SKM-1 (cell line): ENCODE measurements at regions not wholly inside any gene's neighbourhood (a gene's known extent, or its start where the extent isn't known, plus 50 kb on each side); places are given as distances from the start of the nearest gene placed in this dataset.
"Not testable (repeated sequence)": the region's sequence is repeated elsewhere in the genome, so short reads cannot be mapped to it uniquely, and the experiment has no call there.

Experiments used
- DNase-seq: peaks from one replicate; lab custom pipeline; 2025; ENCODE audit not compliant: unreplicated experiment; lab: John Stamatoyannopoulos, UW

GRCh38 chr2:208607694-208608093 is 201.1 kb downstream of the PTH2R start:
- no peak for DNase-seq

GRCh38 chr2:208608122-208608835 is 201.7 kb downstream of the PTH2R start:
- DNase-seq, result no peak

DNA sequence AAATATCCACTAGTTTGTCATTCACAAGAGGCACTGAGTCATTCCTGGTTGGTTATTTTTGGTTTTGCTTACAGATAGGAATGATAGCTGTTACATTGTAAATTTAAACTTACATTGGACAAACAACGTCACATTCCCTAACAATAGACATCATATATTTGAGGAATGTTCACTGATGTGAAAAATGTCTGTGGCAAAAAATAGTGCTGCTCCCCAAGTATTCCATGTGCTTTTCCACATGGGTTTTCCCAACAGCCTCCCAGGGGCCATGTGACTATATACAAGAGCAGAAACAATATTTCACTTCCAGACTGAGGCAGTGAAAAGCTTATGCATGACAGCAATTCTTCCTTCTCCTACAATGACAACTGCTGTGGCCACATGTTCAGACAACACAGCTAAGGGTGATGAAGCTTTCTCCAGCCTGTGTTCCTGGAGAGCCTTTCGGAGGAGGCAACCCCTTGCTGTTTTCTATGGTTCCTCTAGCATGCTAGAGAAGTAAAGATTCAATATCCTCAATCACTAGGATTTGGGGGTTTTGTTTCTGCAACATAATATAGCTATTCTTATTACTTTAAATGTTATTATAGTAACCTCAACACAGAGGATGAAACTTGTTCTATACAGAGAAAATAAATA is 202.7 kb downstream of the PTH2R start:
- no peak for DNase-seq

DNA sequence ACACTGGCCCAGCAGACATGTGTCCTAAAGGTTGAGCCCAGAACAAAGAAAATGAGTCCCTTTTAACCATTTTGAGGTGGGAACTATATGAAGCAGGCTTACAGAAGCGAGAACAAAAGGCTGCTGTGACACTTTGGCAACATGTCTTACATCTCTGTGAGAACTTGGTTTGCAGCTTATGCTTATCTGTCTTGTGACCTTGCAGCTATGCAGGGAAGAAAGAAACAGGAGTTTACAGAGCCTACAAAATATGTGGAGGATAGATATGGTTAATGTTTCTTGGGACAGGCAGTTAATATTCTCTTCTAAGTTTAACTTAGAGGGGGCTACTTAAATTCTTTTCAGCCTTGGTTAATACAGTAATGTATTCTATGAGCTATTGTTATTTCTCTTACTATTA is 209.1 kb downstream of the PTH2R start:
- DNase-seq, result not testable (repeated sequence)

DNA sequence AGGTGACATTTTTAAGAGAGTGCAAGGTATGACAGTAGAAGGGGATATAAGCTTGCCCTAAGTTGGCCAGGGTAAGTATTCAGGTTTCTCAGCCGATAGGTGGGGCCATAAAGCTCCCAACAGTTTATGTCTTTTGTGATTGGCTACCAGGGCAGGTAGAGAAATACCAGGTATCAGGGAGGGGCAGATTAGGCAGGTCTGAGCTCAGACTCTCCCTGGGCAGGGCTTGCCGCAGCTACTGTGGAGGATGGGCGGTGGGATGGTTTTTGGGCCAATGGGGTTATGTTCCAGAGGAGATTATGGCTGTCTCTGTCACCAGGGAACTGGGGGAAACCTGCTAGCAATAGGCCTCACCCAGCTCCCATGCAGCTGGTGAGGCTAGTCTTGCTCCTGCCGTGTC is 211.6 kb downstream of the PTH2R start:
- DNase-seq, result no peak

- no peak for DNase-seq
These were observed 213.4 kb downstream of the PTH2R start for GRCh38 chr2:208619993-208620392.

- DNase-seq, result no peak
These were observed 213.9 kb downstream of the PTH2R start for GRCh38 chr2:208620487-208620978.

- no peak for DNase-seq
These were observed 220.7 kb downstream of the PTH2R start for GRCh38 chr2:208627110-208627884.

GRCh38 chr2:208627916-208628315 is 221.3 kb downstream of the PTH2R start:
- DNase-seq, result no peak

GRCh38 chr2:208638059-208638458 is 231.5 kb downstream of the PTH2R start:
- no peak for DNase-seq

DNA sequence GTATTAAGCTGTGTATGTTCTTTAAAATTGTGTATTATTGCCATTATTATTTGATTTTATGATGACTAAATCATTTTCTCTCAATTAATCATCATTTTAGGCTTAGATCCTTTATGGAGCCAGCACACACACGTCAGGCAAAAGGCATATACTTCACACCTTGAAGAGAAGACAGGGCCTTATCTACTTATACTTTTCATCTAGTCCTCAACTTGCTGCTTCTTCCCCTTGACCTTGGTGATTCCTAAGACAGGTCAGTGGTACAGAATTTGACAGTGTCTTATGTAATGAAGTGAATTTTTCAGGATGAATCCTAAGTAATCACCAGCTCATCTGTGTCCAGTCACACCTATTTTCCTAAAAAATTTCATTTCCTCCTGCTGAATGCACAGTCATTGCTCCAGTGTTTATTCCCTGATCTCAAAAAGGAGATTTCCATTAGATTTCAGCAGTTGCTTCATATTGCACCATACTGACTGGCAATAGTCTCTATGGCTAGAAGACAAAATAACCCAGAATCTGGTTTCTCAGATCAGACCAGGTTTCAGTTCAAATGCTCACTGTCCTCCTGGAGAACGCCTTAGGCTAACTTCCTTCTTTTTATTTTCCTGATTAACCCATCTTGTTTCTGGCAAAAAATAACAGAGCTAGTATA is 235.7 kb downstream of the PTH2R start:
- no peak for DNase-seq

- no peak for DNase-seq
These were observed 236.6 kb downstream of the PTH2R start for GRCh38 chr2:208643145-208643544.

- DNase-seq, result no peak
These were observed 238.6 kb downstream of the PTH2R start for GRCh38 chr2:208645226-208645625.

DNA sequence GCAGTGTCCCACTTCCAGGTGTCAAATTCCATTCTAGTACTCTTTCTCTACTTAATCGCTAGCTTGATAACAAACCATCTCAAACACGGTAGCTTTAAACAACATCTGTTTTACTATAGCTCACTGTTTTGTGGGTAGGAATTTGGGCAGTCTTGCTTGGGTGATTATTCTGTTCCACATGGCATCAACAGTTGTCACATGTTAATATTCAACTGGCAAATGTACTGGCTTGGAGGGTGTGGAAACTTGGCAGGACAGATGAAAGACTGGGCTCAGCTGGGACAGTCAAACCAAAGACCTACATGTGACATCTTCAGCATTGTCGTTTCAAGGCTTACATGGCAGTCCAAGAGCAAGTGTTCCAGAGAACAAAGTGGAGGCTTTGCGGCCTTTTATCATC is 241.8 kb downstream of the PTH2R start:
- no peak for DNase-seq

- no peak for DNase-seq
These were observed 246.8 kb downstream of the PTH2R start for GRCh38 chr2:208653383-208653782.

DNA sequence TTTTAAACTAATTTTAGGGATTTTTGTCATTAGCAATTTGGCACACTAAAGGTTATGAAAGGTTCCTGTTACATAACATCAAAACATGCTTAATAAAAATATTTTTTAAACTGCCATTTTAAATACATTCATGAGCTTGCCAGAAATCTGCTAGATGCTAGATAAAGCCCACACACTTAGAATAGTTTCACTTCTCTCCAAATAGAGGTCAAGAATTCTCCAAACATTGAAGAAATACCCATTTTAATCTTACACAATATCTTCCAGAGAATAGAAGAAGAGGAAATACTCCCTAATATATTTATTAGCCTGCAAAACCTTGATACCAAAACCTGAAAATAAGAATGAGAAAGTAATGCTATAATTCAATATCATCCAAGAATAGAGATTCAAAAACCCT is 247.5 kb downstream of the PTH2R start:
- DNase-seq, result no peak

DNA sequence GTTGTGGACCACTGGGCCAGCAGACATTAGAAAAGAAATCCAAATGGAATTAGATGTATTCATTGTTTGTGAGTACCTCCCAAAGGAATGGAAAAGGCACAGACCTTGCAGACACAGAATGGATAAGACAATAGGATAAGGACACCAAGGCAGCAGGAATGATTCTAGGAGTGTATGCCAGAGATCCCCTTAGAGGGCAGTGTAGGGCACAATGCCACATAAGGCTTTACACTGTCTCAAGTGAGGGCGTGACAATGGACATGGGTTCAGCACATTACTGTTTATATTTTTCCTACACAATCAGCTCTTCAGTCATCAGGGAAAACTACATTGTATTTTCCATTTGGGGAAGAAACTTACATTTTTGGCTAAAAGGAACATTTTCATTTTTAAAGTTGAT is 250.9 kb downstream of the PTH2R start:
- DNase-seq, result no peak

- DNase-seq, result no peak
These were observed 262.8 kb downstream of the PTH2R start for GRCh38 chr2:208669394-208669793.

DNA sequence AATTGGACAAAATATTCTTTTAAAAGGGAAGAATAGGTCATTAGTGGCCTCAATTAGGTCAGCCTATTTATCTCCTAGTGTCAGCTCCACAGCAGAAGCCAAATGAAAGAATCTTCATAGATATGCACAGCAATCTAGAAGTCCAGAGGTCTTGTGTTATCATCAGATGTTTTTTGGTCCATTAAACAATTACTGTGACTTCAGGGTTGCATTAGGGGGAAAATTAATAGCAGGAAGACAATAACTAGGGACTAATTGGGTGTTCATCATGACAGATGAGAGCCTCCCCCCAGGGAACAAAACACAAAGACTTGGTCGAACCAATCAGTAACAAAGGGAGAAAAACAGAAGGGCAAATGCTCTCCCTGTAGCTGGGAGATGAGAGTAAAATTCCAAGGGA is 264.7 kb downstream of the PTH2R start:
- no peak for DNase-seq

DNA sequence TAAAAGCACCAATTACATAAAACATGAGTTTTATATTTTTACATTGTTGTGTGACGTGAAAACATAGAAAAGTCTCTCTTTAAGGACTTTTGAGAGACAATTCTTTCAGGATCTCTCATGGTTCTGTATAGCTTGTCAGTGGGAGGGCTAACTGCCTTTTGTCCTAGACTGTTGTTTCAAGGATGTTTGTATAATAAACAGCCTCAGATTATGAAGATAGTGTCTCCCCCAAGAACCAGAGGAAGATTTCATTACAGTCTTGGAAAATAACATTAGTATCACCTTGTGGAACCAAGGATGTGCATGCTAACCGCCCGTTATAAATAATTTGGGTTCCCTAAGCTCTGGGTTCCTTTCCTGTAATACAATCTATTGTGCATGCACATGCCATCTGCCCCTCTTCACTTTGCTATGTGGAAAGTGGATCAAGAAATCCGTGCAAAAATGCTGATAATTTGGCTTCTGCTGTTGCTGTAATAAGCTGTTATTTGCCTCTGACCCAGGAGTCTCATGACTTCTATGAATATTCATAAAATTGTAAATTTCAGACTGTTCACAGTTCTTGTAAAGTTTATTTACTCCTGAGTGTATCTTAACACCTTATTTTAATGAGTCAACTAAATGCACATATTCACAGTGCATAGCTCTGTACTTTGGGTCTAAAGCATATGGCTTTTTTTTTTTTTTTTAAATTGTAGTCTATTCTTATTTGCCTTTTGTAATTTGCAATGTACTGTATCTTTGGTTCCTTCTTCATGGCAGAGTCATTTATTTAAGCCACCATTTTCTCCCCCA is 265.5 kb downstream of the PTH2R start:
- DNase-seq, result no peak

DNA sequence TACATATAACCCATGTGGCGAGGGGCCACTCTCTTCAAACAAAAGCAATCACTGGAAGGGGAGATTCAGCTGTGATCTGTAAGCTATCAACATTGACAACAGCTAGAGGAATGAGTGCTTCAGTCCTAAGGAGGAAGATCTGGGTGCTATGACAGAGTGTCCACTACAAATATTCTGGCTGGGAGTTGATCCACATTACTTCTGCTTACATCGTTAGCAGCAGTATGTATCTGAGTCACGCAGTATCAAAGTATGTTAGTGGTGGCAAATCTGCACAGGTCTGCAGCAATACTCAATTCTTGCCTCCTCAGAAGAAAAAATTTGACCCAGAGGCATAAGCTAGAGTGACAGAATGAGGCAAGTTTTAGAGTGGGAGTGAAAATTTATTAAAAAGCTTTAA is 267.0 kb downstream of the PTH2R start:
- DNase-seq, result no peak
